GM21723 (cell line): ENCODE measurements at regions not wholly inside any gene's neighbourhood (a gene's known extent, or its start where the extent isn't known, plus 50 kb on each side); places are given as distances from the start of the nearest gene placed in this dataset.
"Not testable (repeated sequence)": the region's sequence is repeated elsewhere in the genome, so short reads cannot be mapped to it uniquely, and the experiment has no call there.

Source experiments
- ATAC-seq: cut with Tn5 transposase; IDR thresholded peaks from one replicate; pipeline ENCODE4 v1.9.1; 2021; ENCODE audit warnings: mild to moderate bottlenecking, moderate library complexity; ENCODE audit not compliant: unreplicated experiment

- ATAC-seq: not testable (repeated sequence)
Observed at GRCh38 chr3:35296944-35297343, 342.4 kb upstream of the ARPP21 start.

DNA sequence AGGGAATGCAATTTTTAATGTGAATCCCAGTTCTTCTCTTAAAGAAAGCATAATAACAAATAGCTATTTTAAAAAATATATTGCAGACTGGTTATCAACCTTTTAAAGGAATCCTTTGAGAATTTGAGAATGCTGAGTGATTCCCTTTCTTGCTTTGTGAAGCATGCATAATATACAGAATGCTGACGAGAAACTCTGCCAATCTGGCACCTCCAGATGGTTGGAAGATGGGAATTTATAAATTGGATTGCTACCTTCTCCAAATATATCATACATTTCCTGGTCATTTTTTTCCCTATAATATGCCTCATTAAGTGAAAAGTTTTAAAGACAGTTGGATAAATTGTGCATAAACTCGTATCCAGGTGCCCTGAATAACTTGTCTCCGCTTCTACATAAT lies 333.9 kb upstream of the ARPP21 start:
- no peak for ATAC-seq

- ATAC-seq: no peak
Observed at GRCh38 chr3:35307296-35307695, 332.0 kb upstream of the ARPP21 start.

GRCh38 chr3:35316841-35317240 lies 322.5 kb upstream of the ARPP21 start:
- not testable (repeated sequence) for ATAC-seq

DNA sequence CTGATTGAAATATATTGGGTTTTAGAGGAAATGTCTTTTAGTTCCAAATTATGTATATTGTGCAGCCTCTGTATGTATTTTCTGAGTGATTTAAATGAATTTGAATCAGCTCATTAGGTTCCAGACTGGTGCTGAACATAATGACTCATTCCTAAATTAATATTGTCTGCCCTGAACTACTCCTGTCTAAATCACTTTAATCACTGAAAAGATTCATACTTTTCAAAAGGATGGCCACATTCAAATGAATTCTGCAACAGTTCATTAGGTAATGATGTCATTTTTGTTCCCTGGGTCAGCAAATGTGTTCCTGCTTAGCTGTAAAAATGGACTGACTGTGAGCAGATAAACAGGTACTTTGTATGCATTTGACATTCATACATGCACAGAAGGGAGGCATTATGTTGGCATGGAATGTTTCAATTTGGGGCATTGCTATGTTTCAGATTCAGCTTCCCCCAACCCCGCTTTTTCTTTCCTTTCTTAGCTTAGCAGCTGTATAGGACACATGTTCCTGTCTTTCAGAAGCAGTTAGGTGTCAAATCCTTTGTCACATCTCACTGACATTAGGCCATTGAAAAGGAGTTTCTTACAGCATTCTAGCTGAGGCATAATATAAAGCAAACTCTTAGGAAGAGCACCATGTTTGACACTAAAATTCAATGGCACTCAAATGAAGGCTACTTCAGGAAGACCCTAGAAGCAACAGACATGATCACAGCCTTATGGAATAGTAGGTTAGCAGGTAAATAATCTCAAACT lies 318.5 kb upstream of the ARPP21 start:
- ATAC-seq: no peak

DNA sequence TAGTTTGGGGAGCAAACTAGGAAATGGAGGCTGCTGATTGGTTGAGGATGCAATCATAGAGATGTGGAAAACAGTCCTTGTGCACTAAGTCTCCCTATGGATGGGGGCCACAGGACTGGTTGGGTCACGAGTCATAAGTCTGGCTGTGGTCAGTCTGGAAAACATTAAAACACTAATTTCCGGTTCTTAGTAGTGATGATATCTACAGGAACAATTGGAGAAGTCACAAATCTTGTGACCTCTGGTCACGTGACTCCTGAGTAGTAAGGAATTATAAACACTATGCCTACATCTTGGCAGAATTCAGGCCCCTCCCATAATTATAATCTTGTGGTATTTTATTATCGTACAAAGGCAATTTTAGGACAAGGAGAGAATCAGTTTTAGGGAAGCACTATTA lies 317.3 kb upstream of the ARPP21 start:
- no peak for ATAC-seq

DNA sequence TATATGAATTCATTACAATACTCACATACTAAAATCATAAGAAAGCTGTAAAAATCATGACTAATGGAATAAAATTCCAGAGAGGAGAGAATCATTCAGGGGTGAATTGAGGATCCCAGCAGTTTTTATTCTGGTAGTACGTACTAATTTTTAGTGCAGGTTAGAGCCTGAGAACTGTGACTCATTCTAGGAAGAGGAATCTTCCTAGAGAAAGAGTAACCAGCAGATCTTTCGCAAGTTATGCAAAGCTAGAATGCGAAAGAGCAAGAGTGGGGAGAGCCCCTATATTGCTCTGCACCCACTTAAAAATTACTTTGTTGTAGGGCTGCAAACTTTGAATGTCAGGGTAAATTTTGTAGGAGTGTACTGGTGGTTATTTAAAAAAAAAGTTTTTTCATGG lies 303.6 kb upstream of the ARPP21 start:
- ATAC-seq: no peak

GRCh38 chr3:35336601-35337000 lies 302.7 kb upstream of the ARPP21 start:
- ATAC-seq: no peak

GRCh38 chr3:35338186-35338585 lies 301.1 kb upstream of the ARPP21 start:
- no peak for ATAC-seq

DNA sequence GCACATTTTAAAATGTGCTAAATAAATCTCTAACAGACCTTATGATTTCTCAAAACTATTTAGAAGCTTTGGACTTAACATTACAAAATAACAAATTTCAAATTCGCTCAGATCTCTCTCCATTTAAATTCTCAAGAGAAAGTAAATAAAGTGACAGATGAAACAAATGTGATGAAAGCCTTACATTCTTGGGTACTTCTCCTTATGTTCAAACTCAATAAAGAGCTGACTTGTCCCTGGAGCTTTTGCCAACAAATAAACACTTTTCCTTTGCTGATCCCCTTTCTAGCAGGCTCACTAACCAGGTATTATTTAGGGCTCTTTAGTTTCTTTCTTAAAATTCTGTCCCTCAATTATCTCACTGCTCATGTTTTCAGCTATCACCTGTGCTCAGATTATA lies 259.1 kb upstream of the ARPP21 start:
- ATAC-seq: no peak

- ATAC-seq: no peak
Observed at GRCh38 chr3:35383216-35383615, 256.1 kb upstream of the ARPP21 start.

- ATAC-seq: no peak
Observed at GRCh38 chr3:35383719-35384555, 255.4 kb upstream of the ARPP21 start.

DNA sequence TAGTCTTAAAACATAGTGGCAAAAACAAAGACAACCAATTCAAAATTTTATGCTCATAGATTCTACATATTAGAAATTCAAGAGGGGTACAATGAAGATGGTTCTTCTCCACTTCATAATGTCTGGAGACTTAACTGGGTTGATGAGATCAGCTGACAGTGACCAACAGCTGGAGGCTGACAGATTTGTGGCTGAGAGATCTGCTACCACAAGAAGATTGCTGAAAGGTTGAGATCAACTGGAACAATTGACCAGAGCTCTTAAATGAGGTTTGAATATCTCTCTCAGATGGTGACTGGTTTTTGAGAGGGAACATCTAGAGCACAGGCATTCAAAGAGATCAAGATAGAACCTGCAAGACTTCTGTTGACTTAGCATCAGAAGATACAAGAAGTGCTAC lies 254.1 kb upstream of the ARPP21 start:
- no peak for ATAC-seq

- ATAC-seq: no peak
Observed at GRCh38 chr3:35389907-35390306, 249.4 kb upstream of the ARPP21 start.

DNA sequence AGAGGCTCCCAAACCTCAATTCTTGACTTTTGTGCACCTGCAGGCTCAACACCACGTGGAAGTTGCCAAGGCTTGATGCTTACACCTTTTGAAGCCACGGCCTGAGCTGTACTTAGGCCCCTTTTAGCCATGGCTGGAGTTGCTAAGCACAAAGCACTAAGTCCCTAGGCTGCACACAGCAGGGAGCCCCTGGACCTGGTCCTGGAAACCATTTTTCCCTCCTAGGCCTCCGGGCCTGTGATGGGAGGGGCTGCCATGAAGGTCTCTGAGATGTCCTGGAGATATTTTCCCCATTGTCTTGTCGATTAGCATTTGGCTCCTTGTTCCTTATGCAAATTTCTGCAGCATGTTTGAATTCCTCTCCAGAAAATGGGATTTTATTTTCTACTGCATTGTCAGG lies 247.1 kb upstream of the ARPP21 start:
- ATAC-seq: no peak

DNA sequence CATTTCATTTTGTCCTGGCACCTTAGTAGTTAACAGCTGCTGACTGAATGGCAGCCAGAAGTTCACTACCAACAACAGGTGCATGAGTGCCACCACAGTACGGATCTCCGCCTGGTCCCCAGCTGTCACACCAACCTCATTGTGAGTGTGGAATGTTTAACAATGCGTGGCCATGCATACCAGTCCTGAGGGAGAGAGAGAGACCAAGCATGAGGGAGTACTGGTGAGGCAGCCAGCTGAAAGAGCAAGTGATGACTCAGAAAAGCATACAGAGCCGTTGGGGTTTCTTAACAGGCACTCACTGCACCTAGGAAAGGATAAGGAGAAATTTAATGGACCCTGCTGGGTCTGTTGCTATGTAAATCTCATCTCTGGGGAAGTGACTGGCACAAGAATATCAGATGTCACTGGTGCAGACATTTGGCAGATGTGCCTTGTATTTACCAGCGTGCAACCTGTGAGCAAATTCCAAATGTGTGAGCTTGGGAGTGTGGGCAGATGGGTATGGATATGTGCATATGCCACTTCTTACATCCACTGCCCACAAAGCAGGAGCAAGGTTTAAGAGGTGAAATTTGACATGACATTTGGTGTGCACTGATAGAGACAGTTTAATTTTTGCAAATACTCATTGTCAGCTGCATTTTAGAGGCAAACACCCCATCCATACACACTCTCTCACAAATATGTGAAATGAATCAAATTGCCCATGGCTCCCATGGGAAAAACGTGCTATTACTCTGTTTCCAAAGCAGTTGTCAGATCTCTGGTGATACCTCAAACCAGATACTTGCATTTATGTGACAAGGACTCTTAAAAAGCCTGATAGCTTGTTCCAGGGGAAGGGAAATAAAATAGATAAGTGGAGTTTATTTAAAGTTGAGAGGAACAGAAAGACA lies 245.2 kb upstream of the ARPP21 start:
- ATAC-seq: no peak

GRCh38 chr3:35394905-35395304 lies 244.4 kb upstream of the ARPP21 start:
- ATAC-seq: no peak

DNA sequence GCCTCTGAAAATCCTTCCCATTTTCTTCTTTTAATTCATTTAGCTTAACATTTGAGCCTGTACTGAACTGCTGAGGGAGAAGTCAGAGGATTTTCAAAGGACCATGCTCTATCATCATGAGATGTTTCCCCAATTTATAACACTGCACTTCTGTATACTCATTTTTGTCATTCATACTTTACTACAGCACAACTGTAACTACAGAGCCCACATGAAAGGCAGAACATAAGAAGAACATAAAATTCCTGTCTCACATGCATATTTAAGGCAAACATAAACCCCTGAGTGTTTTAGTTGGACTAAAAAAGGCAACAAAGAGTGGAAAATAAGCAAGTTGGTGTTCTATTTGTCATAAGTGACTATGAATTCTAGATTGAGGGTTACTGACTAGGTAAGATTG lies 237.7 kb upstream of the ARPP21 start:
- no peak for ATAC-seq

GRCh38 chr3:35404571-35404970 lies 234.8 kb upstream of the ARPP21 start:
- no peak for ATAC-seq

DNA sequence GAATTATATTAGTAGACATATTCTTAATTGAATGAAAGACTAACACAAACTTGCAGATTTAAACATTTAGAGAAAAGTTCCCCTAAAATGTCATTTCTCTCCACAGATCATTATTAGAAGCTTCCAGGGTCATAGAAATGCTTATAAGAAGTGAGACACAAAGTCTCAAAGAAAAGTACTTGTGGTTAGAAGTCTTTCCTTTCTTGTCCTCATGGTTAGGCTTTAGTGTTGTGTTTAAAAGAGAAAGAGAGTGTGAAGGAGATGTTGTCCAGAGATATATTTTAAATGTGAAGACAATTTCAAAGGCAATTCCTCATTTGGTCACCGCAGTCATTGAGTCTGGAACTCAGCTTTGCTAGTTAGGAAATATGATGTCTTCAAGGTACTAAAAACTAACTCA lies 230.4 kb upstream of the ARPP21 start:
- no peak for ATAC-seq

DNA sequence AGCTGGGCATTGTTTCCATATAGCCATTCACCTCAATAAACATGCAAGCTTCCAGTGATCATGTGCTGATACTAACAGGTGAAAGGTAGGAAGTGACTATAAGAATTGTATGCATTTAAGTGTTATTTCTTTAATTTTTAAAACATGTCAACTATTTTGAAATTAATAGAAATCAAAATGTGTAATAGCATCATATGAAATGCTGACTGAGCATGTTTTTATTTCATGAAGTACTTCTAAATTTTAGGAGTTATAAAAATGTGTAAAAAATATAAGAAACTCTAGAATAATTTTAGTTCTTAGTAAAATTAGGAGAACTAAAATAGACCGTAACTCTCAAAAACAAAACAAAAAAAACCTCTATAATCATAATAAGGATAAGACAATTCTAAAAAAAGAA lies 229.3 kb upstream of the ARPP21 start:
- no peak for ATAC-seq
